Bronchial epithelial cell (primary cell): ENCODE measurements at regions not wholly inside any gene's neighbourhood (a gene's known extent, or its start where the extent isn't known, plus 50 kb on each side); places are given as distances from the start of the nearest gene placed in this dataset.

Experiments used
- DNase-seq: peaks from one replicate; pipeline ENCODE4 v3.0.0-alpha.2; 2010; ENCODE audit warnings: low read depth
- FAIRE-seq: peaks from 2 replicates; lab custom pipeline; 2011; peaks lifted over from hg19 to GRCh38; lab: Jason Lieb, UNC
- H3K27me3 ChIP-seq: 2 replicates; pipeline ENCODE4 v1.5.1; 2011; ENCODE audit warnings: low read length; ENCODE audit not compliant: control insufficient read depth, insufficient read depth
- H3K36me3 ChIP-seq: 2 replicates; pipeline ENCODE4 v1.5.1; 2011; ENCODE audit warnings: low read length; ENCODE audit not compliant: control insufficient read depth, insufficient read depth
- H3K4me3 ChIP-seq: 2 replicates; pipeline ENCODE4 v1.5.1; 2011; ENCODE audit warnings: mild to moderate bottlenecking, low read depth, low read length, control low read depth
- CTCF ChIP-seq: IDR thresholded peaks from 2 replicates; pipeline ENCODE4 v1.5.1; 2011; ENCODE audit warnings: mild to moderate bottlenecking, moderate library complexity, low read length, control low read depth, inconsistent platforms; ENCODE audit not compliant: insufficient read depth, severe bottlenecking

- H3K4me3 ChIP-seq = no peak overlapping the region
- FAIRE-seq (no peak), DNase-seq (no peak)
- H3K36me3 ChIP-seq = no peaks in the 10 kb centered on the region
- no peak for TF ChIP-seq CTCF
- H3K27me3 ChIP-seq = no peaks in the 10 kb centered on the region
Measured at GRCh38 chr4:30930276-30930675, 210.1 kb downstream of the PCDH7 start.

GRCh38 chr4:30932581-30932980 is 212.4 kb downstream of the PCDH7 start:
- no peaks in the 10 kb centered on the region for H3K36me3 ChIP-seq
- TF ChIP-seq CTCF = no peak
- DNase-seq (no peak), FAIRE-seq (peak; percentile 80)
- no peak overlapping the region for H3K4me3 ChIP-seq
- no peaks in the 10 kb centered on the region for H3K27me3 ChIP-seq

GRCh38 chr4:30939069-30939468 is 218.9 kb downstream of the PCDH7 start:
- TF ChIP-seq CTCF = no peak
- Histone ChIP-seq H3K4me3 (no peak overlapping the region), H3K36me3 (no peaks in the 10 kb centered on the region), H3K27me3 (no peaks in the 10 kb centered on the region)
- FAIRE-seq (no peak), DNase-seq (peak; percentile 65)

- Histone ChIP-seq H3K27me3 (no peaks in the 10 kb centered on the region), H3K4me3 (no peak overlapping the region), H3K36me3 (no peaks in the 10 kb centered on the region)
- DNase-seq (no peak), FAIRE-seq (no peak)
- no peak for TF ChIP-seq CTCF
Measured at GRCh38 chr4:30939684-30940083, 219.5 kb downstream of the PCDH7 start.

- no peak overlapping the region for H3K4me3 ChIP-seq
- H3K27me3 ChIP-seq = no peaks in the 10 kb centered on the region
- TF ChIP-seq CTCF = no peak
- no peaks in the 10 kb centered on the region for H3K36me3 ChIP-seq
- no peak for DNase-seq
- no peak for FAIRE-seq
Measured at GRCh38 chr4:30941641-30942040, 221.5 kb downstream of the PCDH7 start.

- no peak for FAIRE-seq
Measured at GRCh38 chr4:30943356-30943755, 223.2 kb downstream of the PCDH7 start.

More at GRCh38 chr4:30943356-30943755, 223.2 kb downstream of the PCDH7 start:
- Histone ChIP-seq H3K4me3 (no peak overlapping the region), H3K36me3 (no peaks in the 10 kb centered on the region), H3K27me3 (no peaks in the 10 kb centered on the region)
- no peak for DNase-seq
- no peak for TF ChIP-seq CTCF
